CD14-positive monocyte (primary cell): ENCODE measurements at regions not wholly inside any gene's neighbourhood (a gene's known extent, or its start where the extent isn't known, plus 50 kb on each side); places are given as distances from the start of the nearest gene placed in this dataset.

Source experiments
- DNase-seq, 3 donors: peaks; one replicate each; pipeline ENCODE4 v3.0.0-alpha.2; 2011 to 2022
- H2AFZ ChIP-seq: 2 replicates; pipeline ENCODE4 v1.6.0; 2012; ENCODE audit warnings: mild to moderate bottlenecking, low read depth, low read length, inconsistent platforms; ENCODE audit not compliant: insufficient read depth, poor library complexity, severe bottlenecking
- H3K27ac ChIP-seq, 2 donors: 1 replicate in 1 of 2; 2 replicates in 1 of 2; pipeline ENCODE4 v1.5.1; 2012 to 2013; ENCODE audit warnings: low read length in 2 of 2, control low read depth in 1 of 2, inconsistent platforms in 1 of 2, low read depth in 1 of 2, mild to moderate bottlenecking in 1 of 2
- H3K27me3 ChIP-seq, 2 donors: one replicate each; pipeline versions ENCODE4 v1.6.0 to v1.6.1; 2011 to 2013; ENCODE audit warnings: low read length in 2 of 2; ENCODE audit not compliant: control insufficient read depth in 2 of 2, insufficient read depth in 2 of 2
- H3K36me3 ChIP-seq, 2 donors: replicated peaks in 1 of 2; 1 replicate in 1 of 2; 2 replicates in 1 of 2; pipeline versions ENCODE4 v1.5.1 to v1.6.1; 2012 to 2013; ENCODE audit warnings: low read length in 2 of 2, control low read depth in 1 of 2, inconsistent platforms in 1 of 2, mild to moderate bottlenecking in 1 of 2; ENCODE audit not compliant: insufficient read depth in 2 of 2, control insufficient read depth in 1 of 2
- H3K4me1 ChIP-seq, 2 donors: 1 replicate in 1 of 2; 2 replicates in 1 of 2; pipeline versions ENCODE4 v1.5.1 to v1.6.1; 2012 to 2013; ENCODE audit warnings: low read length in 2 of 2, control low read depth in 1 of 2, inconsistent platforms in 1 of 2, mild to moderate bottlenecking in 1 of 2, moderate library complexity in 1 of 2; ENCODE audit not compliant: insufficient read depth in 2 of 2, control insufficient read depth in 1 of 2
- H3K4me2 ChIP-seq: replicated peaks from 2 replicates; pipeline ENCODE3; 2012; ENCODE audit warnings: low read length, moderate library complexity, mild to moderate bottlenecking; ENCODE audit not compliant: poor library complexity, severe bottlenecking; ENCODE audit errors: extremely low read depth
- H3K4me3 ChIP-seq, 3 experiments: fragments of 200-600 bp in 1 of 3; sonication (generic) in 1 of 3; replicated peaks in 1 of 3; 1 replicate in 2 of 3; 2 replicates in 1 of 3; pipeline ENCODE4 v1.5.1; 2011 to 2013; ENCODE audit warnings: low read length in 3 of 3, mild to moderate bottlenecking in 3 of 3, control low read depth in 2 of 3, low read depth in 2 of 3, inconsistent platforms in 1 of 3, moderate library complexity in 1 of 3
- H3K79me2 ChIP-seq: 2 replicates; pipeline ENCODE4 v1.6.0; 2012; ENCODE audit warnings: mild to moderate bottlenecking, control low read depth, inconsistent platforms, low read length, moderate library complexity; ENCODE audit not compliant: insufficient read depth
- H3K9ac ChIP-seq: 2 replicates; pipeline ENCODE4 v1.6.0; 2017; ENCODE audit warnings: low read length, mild to moderate bottlenecking; ENCODE audit not compliant: insufficient read depth, poor library complexity, severe bottlenecking
- H3K9me3 ChIP-seq, 2 donors: replicated peaks in 1 of 2; 1 replicate in 1 of 2; 2 replicates in 1 of 2; pipeline versions ENCODE4 v1.5.1 to v1.6.1; 2012 to 2013; ENCODE audit warnings: low read length in 2 of 2, control low read depth in 1 of 2; ENCODE audit not compliant: control insufficient read depth in 1 of 2, insufficient read depth in 1 of 2
- H4K20me1 ChIP-seq: 2 replicates; pipeline ENCODE4 v1.6.0; 2012; ENCODE audit warnings: mild to moderate bottlenecking, low read length, control low read depth, moderate library complexity; ENCODE audit not compliant: insufficient read depth
- H3K27ac Mint-ChIP-seq, 7 donors: one replicate each; pipeline ENCODE4 v1.8.0; 2020; ENCODE audit warnings: mild to moderate bottlenecking in 7 of 7, mixed read lengths in 7 of 7, moderate library complexity in 6 of 7, inconsistent platforms in 2 of 7
- H3K27me3 Mint-ChIP-seq, 3 donors: one replicate each; pipeline ENCODE4 v1.8.0; 2021 to 2022; ENCODE audit warnings: low read depth in 3 of 3, mild to moderate bottlenecking in 3 of 3, mixed read lengths in 3 of 3, moderate library complexity in 3 of 3, inconsistent platforms in 1 of 3
- H3K36me3 Mint-ChIP-seq, 2 donors: one replicate each; pipeline ENCODE4 v1.8.0; 2020; ENCODE audit warnings: mixed read lengths in 2 of 2, inconsistent platforms in 1 of 2, mild to moderate bottlenecking in 1 of 2
- H3K4me1 Mint-ChIP-seq: one replicate; pipeline ENCODE4 v1.8.0; 2020; ENCODE audit warnings: mild to moderate bottlenecking, mixed read lengths
- H3K4me3 Mint-ChIP-seq, 2 donors: one replicate each; pipeline ENCODE4 v1.8.0; 2020; ENCODE audit warnings: mild to moderate bottlenecking in 2 of 2, mixed read lengths in 2 of 2, moderate library complexity in 1 of 2
- H3K9me3 Mint-ChIP-seq, 7 donors: one replicate each; pipeline ENCODE4 v1.8.0; 2020 to 2022; ENCODE audit warnings: mixed read lengths in 7 of 7, mild to moderate bottlenecking in 6 of 7, moderate library complexity in 6 of 7, inconsistent platforms in 2 of 7
- CTCF ChIP-seq: fragments of 200-600 bp; IDR thresholded peaks from one replicate; pipeline ENCODE4 v1.8.0; 2022; ENCODE audit warnings: antibody characterized with exemption, mild to moderate bottlenecking
- WGBS: methylation state at CpG from one replicate; pipeline ENCODE4 v1.1.5; 2013; ENCODE audit warnings: missing lambda C conversion rate; ENCODE audit not compliant: insufficient coverage; 5-methylcytosine and 5-hydroxymethylcytosine counted together
- intact Hi-C, 2 donors: fragments of 100-400 bp; cut with micrococcal nuclease; formaldehyde crosslinking; loops; one replicate each; pipeline versions ENCODE4 v1.15.0 to v1.15.1; 2023

- Mint-ChIP-seq H3K9me3 (peaks cover 0 to 3% (median 0%) of the 10 kb centered on the region in 7 donors), H3K4me3 (no peak overlapping the region), H3K4me1 (no peaks in the 10 kb centered on the region), H3K27ac (no peak overlapping the region), H3K27me3 (no peaks in the 10 kb centered on the region), H3K36me3 (no peaks in the 10 kb centered on the region)
- TF ChIP-seq CTCF, result no peak
- Histone ChIP-seq H3K4me2 (no peak overlapping the region), H3K4me1 (no peaks in the 10 kb centered on the region), H3K9me3 (no peaks in the 10 kb centered on the region), H3K27ac (no peak overlapping the region), H3K27me3 (no peaks in the 10 kb centered on the region), H3K9ac (no peak overlapping the region), H3K4me3 (no peak overlapping the region), H3K79me2 (no peaks in the 10 kb centered on the region), H4K20me1 (no peaks in the 10 kb centered on the region), H3K36me3 (no peaks in the 10 kb centered on the region), H2AFZ (no peak overlapping the region)
- intact Hi-C loops, result no loop called here
- DNase-seq, result no peak
- WGBS, result no CpG with 5 or more reads among the region's 3 CpGs
Measured at GRCh38 chr10:64316833-64317232, 795.6 kb downstream of the REEP3 start.

- Mint-ChIP-seq H3K27ac (no peak overlapping the region), H3K4me1 (no peaks in the 10 kb centered on the region), H3K4me3 (no peak overlapping the region), H3K27me3 (no peaks in the 10 kb centered on the region), H3K36me3 (no peaks in the 10 kb centered on the region), H3K9me3 (peaks cover 0 to 4% (median 1%) of the 10 kb centered on the region in 7 donors)
- no peak overlapping the region for H3K27ac ChIP-seq
- no peak for DNase-seq
- no peak overlapping the region for H3K9ac ChIP-seq
- peaks cover 2 to 6% of the 10 kb centered on the region in 2 donors for H3K9me3 ChIP-seq
- H4K20me1 ChIP-seq, result no peaks in the 10 kb centered on the region
- 83% methylated on average over 1 of the region's 6 CpGs for WGBS
- no peak overlapping the region for H3K4me2 ChIP-seq
- H3K36me3 ChIP-seq, result no peaks in the 10 kb centered on the region
- no peaks in the 10 kb centered on the region for H3K4me1 ChIP-seq
- H2AFZ ChIP-seq, result no peak overlapping the region
- H3K79me2 ChIP-seq, result no peaks in the 10 kb centered on the region
- intact Hi-C loops, result no loop called here
- TF ChIP-seq CTCF, result no peak
- H3K27me3 ChIP-seq, result no peaks in the 10 kb centered on the region
- H3K4me3 ChIP-seq, result no peak overlapping the region
Measured at GRCh38 chr10:64320448-64320847, 799.2 kb downstream of the REEP3 start.
